Lower leg skin (tissue), 3 donors: ENCODE measurements at regions not wholly inside any gene's neighbourhood (a gene's known extent, or its start where the extent isn't known, plus 50 kb on each side); places are given as distances from the start of the nearest gene placed in this dataset.

Source experiments
- POLR2A ChIP-seq, 2 donors: fragments of 450-650 bp; IDR thresholded peaks; one replicate each; pipeline ENCODE4 v1.6.1; 2016 to 2017; ENCODE audit warnings: antibody characterized with exemption in 2 of 2, mild to moderate bottlenecking in 1 of 2, moderate library complexity in 1 of 2
- TF ChIP-seq, protein P1 (sequence below), 3 donors: fragments of 450-650 bp; IDR thresholded peaks; one replicate each; pipeline ENCODE4 v1.5.1; 2016; ENCODE audit warnings: antibody characterized with exemption in 3 of 3, mild to moderate bottlenecking in 3 of 3, moderate library complexity in 2 of 3

DNA sequence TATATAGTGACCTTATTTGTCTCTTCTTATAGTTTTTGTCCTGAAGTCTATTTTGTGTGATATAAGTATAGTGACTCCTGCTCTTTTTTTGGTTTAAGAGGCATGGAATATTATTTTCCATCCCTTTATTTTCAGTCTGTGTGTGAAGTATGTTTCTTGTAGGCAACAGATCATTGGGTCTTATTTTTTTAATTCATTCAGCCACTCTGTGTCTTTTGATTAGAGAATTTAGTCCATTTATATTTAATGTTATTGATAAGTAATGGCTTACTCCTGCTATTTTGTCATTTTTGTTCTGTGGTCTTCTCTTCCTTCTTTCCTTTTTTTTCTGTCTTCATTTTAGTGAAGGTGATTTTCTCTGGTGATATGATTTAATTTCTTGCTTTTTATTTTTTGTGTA is 51.4 kb upstream of the TOP1 start:
- TF ChIP-seq, protein P1, sequence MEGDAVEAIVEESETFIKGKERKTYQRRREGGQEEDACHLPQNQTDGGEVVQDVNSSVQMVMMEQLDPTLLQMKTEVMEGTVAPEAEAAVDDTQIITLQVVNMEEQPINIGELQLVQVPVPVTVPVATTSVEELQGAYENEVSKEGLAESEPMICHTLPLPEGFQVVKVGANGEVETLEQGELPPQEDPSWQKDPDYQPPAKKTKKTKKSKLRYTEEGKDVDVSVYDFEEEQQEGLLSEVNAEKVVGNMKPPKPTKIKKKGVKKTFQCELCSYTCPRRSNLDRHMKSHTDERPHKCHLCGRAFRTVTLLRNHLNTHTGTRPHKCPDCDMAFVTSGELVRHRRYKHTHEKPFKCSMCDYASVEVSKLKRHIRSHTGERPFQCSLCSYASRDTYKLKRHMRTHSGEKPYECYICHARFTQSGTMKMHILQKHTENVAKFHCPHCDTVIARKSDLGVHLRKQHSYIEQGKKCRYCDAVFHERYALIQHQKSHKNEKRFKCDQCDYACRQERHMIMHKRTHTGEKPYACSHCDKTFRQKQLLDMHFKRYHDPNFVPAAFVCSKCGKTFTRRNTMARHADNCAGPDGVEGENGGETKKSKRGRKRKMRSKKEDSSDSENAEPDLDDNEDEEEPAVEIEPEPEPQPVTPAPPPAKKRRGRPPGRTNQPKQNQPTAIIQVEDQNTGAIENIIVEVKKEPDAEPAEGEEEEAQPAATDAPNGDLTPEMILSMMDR (IDR thresholded peaks at IDR 0.05) = no peak
- TF ChIP-seq POLR2A (IDR thresholded peaks at IDR 0.05) = no peak
